ENCODE measurements at regions not wholly inside any gene's neighbourhood (a gene's known extent, or its start where the extent isn't known, plus 50 kb on each side); places are given as distances from the start of the nearest gene placed in this dataset.
A peak's percentile ranks its signal among the peaks of the same experiment; 100 is the strongest.

- peaks cover 0 to 3% (median 0%) of the 10 kb centered on the region in 7 donors for H3K9me3 Mint-ChIP-seq
- no peak overlapping the region for H3K4me3 Mint-ChIP-seq
- Histone ChIP-seq H3K36me3 (replicated peaks in 1 of 2; ENCODE audit: control insufficient read depth in 1 of 2, insufficient read depth in 2 of 2, low read length in 2 of 2) (no peaks in the 10 kb centered on the region), H3K79me2 (ENCODE audit: insufficient read depth, low read length) (no peaks in the 10 kb centered on the region), H3K9ac (ENCODE audit: insufficient read depth, low read length, poor library complexity, severe bottlenecking) (no peak overlapping the region), H3K4me2 (replicated peaks; ENCODE audit: extremely low read depth, low read length, poor library complexity, severe bottlenecking) (no peak overlapping the region), H2AFZ (ENCODE audit: insufficient read depth, low read depth, low read length, poor library complexity, severe bottlenecking) (no peak overlapping the region), H3K4me1 (ENCODE audit: control insufficient read depth in 1 of 2, insufficient read depth in 2 of 2, low read length in 2 of 2) (no peaks in the 10 kb centered on the region), H3K27ac (ENCODE audit: low read depth in 1 of 2, low read length in 2 of 2) (no peak overlapping the region), H3K9me3 (replicated peaks in 1 of 2; ENCODE audit: control insufficient read depth in 1 of 2, insufficient read depth in 1 of 2, low read length in 2 of 2) (no peaks in the 10 kb centered on the region), H3K4me3 (replicated peaks in 1 of 3; ENCODE audit: low read depth in 2 of 3, low read length in 3 of 3) (no peak overlapping the region), H4K20me1 (ENCODE audit: insufficient read depth, low read length) (no peaks in the 10 kb centered on the region), H3K27me3 (ENCODE audit: control insufficient read depth in 2 of 2, insufficient read depth in 2 of 2, low read length in 2 of 2) (no peaks in the 10 kb centered on the region)
- DNase-seq, result no peak
- no peak overlapping the region for H3K27ac Mint-ChIP-seq
- no CpG with 5 or more reads among the region's 3 CpGs for WGBS (ENCODE audit: insufficient coverage)
- H3K4me1 Mint-ChIP-seq, result no peaks in the 10 kb centered on the region
- no peak for TF ChIP-seq CTCF (IDR thresholded peaks at IDR 0.05)
- no peaks in the 10 kb centered on the region for H3K27me3 Mint-ChIP-seq (ENCODE audit: low read depth in 3 of 3)
- intact Hi-C loops (cut with micrococcal nuclease), result no loop called here
- H3K36me3 Mint-ChIP-seq, result no peaks in the 10 kb centered on the region
These were observed 167.5 kb upstream of the DPYD start for GRCh38 chr1:98088381-98088780.

DNA sequence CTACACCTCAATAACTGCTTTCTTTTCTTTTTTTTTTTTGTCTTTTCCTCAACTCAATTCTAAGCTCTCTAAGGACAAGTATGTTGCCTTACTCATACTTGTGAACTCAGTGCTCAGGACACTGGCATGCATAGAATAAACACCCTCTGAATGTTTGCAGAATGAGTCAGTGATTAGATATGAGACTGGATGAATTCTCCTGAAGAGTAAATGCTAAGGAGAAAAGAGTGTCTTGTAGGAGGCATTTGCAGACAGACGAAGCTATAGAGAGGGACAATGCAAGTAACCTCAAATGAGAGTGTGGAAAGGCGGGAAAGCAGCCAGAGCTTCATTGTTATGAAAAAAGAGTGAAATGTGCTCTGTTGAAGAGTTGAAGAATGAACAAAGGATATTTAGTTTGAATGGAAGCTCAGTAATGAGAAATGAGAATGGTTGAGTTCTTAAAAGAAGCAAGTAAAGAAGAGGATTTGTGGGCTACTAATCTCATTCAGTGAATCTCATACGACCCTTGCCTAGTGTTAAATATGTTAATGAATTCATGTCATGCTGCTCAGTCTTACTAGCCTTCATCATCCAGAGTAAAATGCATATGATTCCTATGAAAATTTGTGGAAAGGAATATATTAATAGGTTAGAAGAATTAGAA is 166.1 kb upstream of the DPYD start:
- Histone ChIP-seq H3K4me2 (replicated peaks; ENCODE audit: extremely low read depth, low read length, poor library complexity, severe bottlenecking) (no peak overlapping the region), H3K9ac (ENCODE audit: insufficient read depth, low read length, poor library complexity, severe bottlenecking) (no peak overlapping the region), H3K4me3 (replicated peaks in 1 of 3; ENCODE audit: low read depth in 2 of 3, low read length in 3 of 3) (no peak overlapping the region), H4K20me1 (ENCODE audit: insufficient read depth, low read length) (no peaks in the 10 kb centered on the region), H3K79me2 (ENCODE audit: insufficient read depth, low read length) (no peaks in the 10 kb centered on the region), H3K36me3 (replicated peaks in 1 of 2; ENCODE audit: control insufficient read depth in 1 of 2, insufficient read depth in 2 of 2, low read length in 2 of 2) (no peaks in the 10 kb centered on the region), H2AFZ (ENCODE audit: insufficient read depth, low read depth, low read length, poor library complexity, severe bottlenecking) (no peak overlapping the region), H3K4me1 (ENCODE audit: control insufficient read depth in 1 of 2, insufficient read depth in 2 of 2, low read length in 2 of 2) (no peaks in the 10 kb centered on the region), H3K27ac (ENCODE audit: low read depth in 1 of 2, low read length in 2 of 2) (no peak overlapping the region), H3K9me3 (replicated peaks in 1 of 2; ENCODE audit: control insufficient read depth in 1 of 2, insufficient read depth in 1 of 2, low read length in 2 of 2) (no peaks in the 10 kb centered on the region), H3K27me3 (ENCODE audit: control insufficient read depth in 2 of 2, insufficient read depth in 2 of 2, low read length in 2 of 2) (no peaks in the 10 kb centered on the region)
- 94% methylated on average over 2 of the region's 3 CpGs for WGBS (ENCODE audit: insufficient coverage)
- Mint-ChIP-seq H3K4me1 (no peaks in the 10 kb centered on the region), H3K9me3 (peaks cover 0 to 3% (median 0%) of the 10 kb centered on the region in 7 donors), H3K27me3 (ENCODE audit: low read depth in 3 of 3) (no peaks in the 10 kb centered on the region), H3K4me3 (no peak overlapping the region), H3K27ac (peak overlapping the region in 1 of 7 donors; percentile 36), H3K36me3 (no peaks in the 10 kb centered on the region)
- no peak for TF ChIP-seq CTCF (IDR thresholded peaks at IDR 0.05)
- no peak for DNase-seq
- intact Hi-C loops (cut with micrococcal nuclease), result no loop called here
